Spleen (tissue), 7 donors: ENCODE measurements at regions not wholly inside any gene's neighbourhood (a gene's known extent, or its start where the extent isn't known, plus 50 kb on each side); places are given as distances from the start of the nearest gene placed in this dataset.

ENCODE experiments used
- POLR2A ChIP-seq, 3 donors: fragments of 450-650 bp; IDR thresholded peaks; one replicate each; pipeline ENCODE4 v1.5.1; 2017; ENCODE audit warnings: antibody characterized with exemption in 3 of 3, mild to moderate bottlenecking in 1 of 3
- TF ChIP-seq, protein P1 (sequence below), 11 experiments: fragments of 200-600 bp in 7 of 11; fragments of 450-650 bp in 4 of 11; sonication (generic) in 4 of 11; IDR thresholded peaks in 8 of 11; conservative IDR thresholded peaks in 3 of 11; 1 replicate in 7 of 11; 2 replicates in 4 of 11; pipeline versions ENCODE4 v1.4.0 to v1.8.0; 2016 to 2021; ENCODE audit warnings: antibody characterized with exemption in 11 of 11, inconsistent platforms in 4 of 11, mild to moderate bottlenecking in 1 of 11
- donor health status: DM: no; HTN: no; CAD: no; lungs with moderate emphysema.
- donor health status: DM: no; HTN: no; CAD: no.
- donor health status: DM: no; HTN: no; CAD: no.

DNA sequence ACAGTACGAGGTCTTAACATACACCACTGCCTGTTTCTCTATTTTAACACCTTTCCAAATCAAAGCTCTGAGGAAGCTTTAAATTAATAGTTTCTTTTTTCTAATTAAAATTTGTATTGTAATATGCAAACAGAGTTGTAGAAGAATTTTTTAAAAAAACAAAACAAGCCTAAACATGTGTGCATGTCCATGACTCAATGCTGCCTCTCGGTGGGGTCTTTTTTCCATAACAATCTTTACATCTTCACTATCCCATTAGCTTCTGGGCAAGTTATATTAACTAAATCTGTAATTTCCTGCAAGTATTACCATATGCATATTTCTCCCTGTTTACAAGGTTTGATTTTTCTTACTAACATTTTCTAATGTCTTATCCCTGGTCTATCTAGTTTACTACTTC is 143.9 kb upstream of the NAV3 start:
- TF ChIP-seq, protein P1, sequence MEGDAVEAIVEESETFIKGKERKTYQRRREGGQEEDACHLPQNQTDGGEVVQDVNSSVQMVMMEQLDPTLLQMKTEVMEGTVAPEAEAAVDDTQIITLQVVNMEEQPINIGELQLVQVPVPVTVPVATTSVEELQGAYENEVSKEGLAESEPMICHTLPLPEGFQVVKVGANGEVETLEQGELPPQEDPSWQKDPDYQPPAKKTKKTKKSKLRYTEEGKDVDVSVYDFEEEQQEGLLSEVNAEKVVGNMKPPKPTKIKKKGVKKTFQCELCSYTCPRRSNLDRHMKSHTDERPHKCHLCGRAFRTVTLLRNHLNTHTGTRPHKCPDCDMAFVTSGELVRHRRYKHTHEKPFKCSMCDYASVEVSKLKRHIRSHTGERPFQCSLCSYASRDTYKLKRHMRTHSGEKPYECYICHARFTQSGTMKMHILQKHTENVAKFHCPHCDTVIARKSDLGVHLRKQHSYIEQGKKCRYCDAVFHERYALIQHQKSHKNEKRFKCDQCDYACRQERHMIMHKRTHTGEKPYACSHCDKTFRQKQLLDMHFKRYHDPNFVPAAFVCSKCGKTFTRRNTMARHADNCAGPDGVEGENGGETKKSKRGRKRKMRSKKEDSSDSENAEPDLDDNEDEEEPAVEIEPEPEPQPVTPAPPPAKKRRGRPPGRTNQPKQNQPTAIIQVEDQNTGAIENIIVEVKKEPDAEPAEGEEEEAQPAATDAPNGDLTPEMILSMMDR (IDR thresholded peaks at IDR 0.05 in 8 of 11, conservative IDR thresholded peaks at IDR 0.05 in 3 of 11), result no peak
- no peak for TF ChIP-seq POLR2A (IDR thresholded peaks at IDR 0.05)
